ENCODE measurements at regions not wholly inside any gene's neighbourhood (a gene's known extent, or its start where the extent isn't known, plus 50 kb on each side); places are given as distances from the start of the nearest gene placed in this dataset.

- H3K4me1 ChIP-seq (ENCODE audit: control insufficient read depth, low read length) = no peaks in the 10 kb centered on the region
- H3K79me2 ChIP-seq (ENCODE audit: control insufficient read depth, low read length) = no peaks in the 10 kb centered on the region
- no peaks in the 10 kb centered on the region for H3F3A ChIP-seq (ENCODE audit: control insufficient read depth, insufficient read depth)
- no peaks in the 10 kb centered on the region for H4K20me1 ChIP-seq (ENCODE audit: control insufficient read depth, insufficient read depth, low read depth, low read length)
- H3K4me2 ChIP-seq (ENCODE audit: low read length) = no peak overlapping the region
- no peaks in the 10 kb centered on the region for H3K36me3 ChIP-seq (ENCODE audit: control insufficient read depth, low read length)
- H3K9me2 ChIP-seq (replicated peaks; ENCODE audit: control insufficient read depth, low read length) = no peaks in the 10 kb centered on the region
- no peak overlapping the region for H3K27ac ChIP-seq (ENCODE audit: low read depth, low read length)
- H3K4me3 ChIP-seq (ENCODE audit: low read length) = no peak overlapping the region
- no peaks in the 10 kb centered on the region for H3K9me3 ChIP-seq (ENCODE audit: control insufficient read depth, insufficient read depth, low read length)
- H3K27me3 ChIP-seq (ENCODE audit: control insufficient read depth, low read length) = no peaks in the 10 kb centered on the region
- no peak for TF ChIP-seq EZH2phosphoT487 (IDR thresholded peaks at IDR 0.05; ENCODE audit: borderline replicate concordance, low read length)
- TF ChIP-seq CTCF (IDR thresholded peaks at IDR 0.05; ENCODE audit: low read depth, low read length, poor library complexity, severe bottlenecking) = no peak
Measured at GRCh38 chr20:22282696-22283095, 301.7 kb downstream of the FOXA2 start.

- 0 out of 2 replicates have a peak, but pooled peaks cover 4% of the 10 kb centered on the region for H3K9me3 ChIP-seq (ENCODE audit: control insufficient read depth, insufficient read depth, low read length)
- no peaks in the 10 kb centered on the region for H3K4me1 ChIP-seq (ENCODE audit: control insufficient read depth, low read length)
- no peaks in the 10 kb centered on the region for H3K27me3 ChIP-seq (ENCODE audit: control insufficient read depth, low read length)
- H3K9me2 ChIP-seq (replicated peaks; ENCODE audit: control insufficient read depth, low read length) = no peaks in the 10 kb centered on the region
- H3K27ac ChIP-seq (ENCODE audit: low read depth, low read length) = no peak overlapping the region
- no peak for TF ChIP-seq EZH2phosphoT487 (IDR thresholded peaks at IDR 0.05; ENCODE audit: borderline replicate concordance, low read length)
- TF ChIP-seq CTCF (IDR thresholded peaks at IDR 0.05; ENCODE audit: low read depth, low read length, poor library complexity, severe bottlenecking) = no peak
- no peak overlapping the region for H3K4me2 ChIP-seq (ENCODE audit: low read length)
- H3K4me3 ChIP-seq (ENCODE audit: low read length) = no peak overlapping the region
- H3K36me3 ChIP-seq (ENCODE audit: control insufficient read depth, low read length) = no peaks in the 10 kb centered on the region
- H3K79me2 ChIP-seq (ENCODE audit: control insufficient read depth, low read length) = no peaks in the 10 kb centered on the region
- no peaks in the 10 kb centered on the region for H3F3A ChIP-seq (ENCODE audit: control insufficient read depth, insufficient read depth)
- H4K20me1 ChIP-seq (ENCODE audit: control insufficient read depth, insufficient read depth, low read depth, low read length) = no peaks in the 10 kb centered on the region
Measured at GRCh38 chr20:22274330-22274729, 310.0 kb downstream of the FOXA2 start.

GRCh38 chr20:22268675-22269074 lies 315.7 kb downstream of the FOXA2 start:
- Histone ChIP-seq H3K4me3 (ENCODE audit: low read length) (no peak overlapping the region), H3F3A (ENCODE audit: control insufficient read depth, insufficient read depth) (no peaks in the 10 kb centered on the region), H3K9me3 (ENCODE audit: control insufficient read depth, insufficient read depth, low read length) (no peaks in the 10 kb centered on the region), H3K9me2 (replicated peaks; ENCODE audit: control insufficient read depth, low read length) (no peaks in the 10 kb centered on the region), H3K4me1 (ENCODE audit: control insufficient read depth, low read length) (no peaks in the 10 kb centered on the region), H3K27ac (ENCODE audit: low read depth, low read length) (no peak overlapping the region), H3K27me3 (ENCODE audit: control insufficient read depth, low read length) (no peaks in the 10 kb centered on the region), H3K79me2 (ENCODE audit: control insufficient read depth, low read length) (no peaks in the 10 kb centered on the region), H4K20me1 (ENCODE audit: control insufficient read depth, insufficient read depth, low read depth, low read length) (no peaks in the 10 kb centered on the region), H3K4me2 (ENCODE audit: low read length) (no peak overlapping the region), H3K36me3 (ENCODE audit: control insufficient read depth, low read length) (no peaks in the 10 kb centered on the region)
- no peak for TF ChIP-seq EZH2phosphoT487 (IDR thresholded peaks at IDR 0.05; ENCODE audit: borderline replicate concordance, low read length)
- TF ChIP-seq CTCF (IDR thresholded peaks at IDR 0.05; ENCODE audit: low read depth, low read length, poor library complexity, severe bottlenecking) = no peak

- H3K4me2 ChIP-seq (ENCODE audit: low read length) = no peak overlapping the region
- no peaks in the 10 kb centered on the region for H3K9me3 ChIP-seq (ENCODE audit: control insufficient read depth, insufficient read depth, low read length)
- H3K79me2 ChIP-seq (ENCODE audit: control insufficient read depth, low read length) = no peaks in the 10 kb centered on the region
- no peak for TF ChIP-seq EZH2phosphoT487 (IDR thresholded peaks at IDR 0.05; ENCODE audit: borderline replicate concordance, low read length)
- TF ChIP-seq CTCF (IDR thresholded peaks at IDR 0.05; ENCODE audit: low read depth, low read length, poor library complexity, severe bottlenecking) = no peak
- H3K4me3 ChIP-seq (ENCODE audit: low read length) = no peak overlapping the region
- no peak overlapping the region for H3K27ac ChIP-seq (ENCODE audit: low read depth, low read length)
- H4K20me1 ChIP-seq (ENCODE audit: control insufficient read depth, insufficient read depth, low read depth, low read length) = no peaks in the 10 kb centered on the region
- H3K27me3 ChIP-seq (ENCODE audit: control insufficient read depth, low read length) = no peaks in the 10 kb centered on the region
- H3F3A ChIP-seq (ENCODE audit: control insufficient read depth, insufficient read depth) = no peaks in the 10 kb centered on the region
- H3K9me2 ChIP-seq (replicated peaks; ENCODE audit: control insufficient read depth, low read length) = no peaks in the 10 kb centered on the region
- H3K4me1 ChIP-seq (ENCODE audit: control insufficient read depth, low read length) = no peaks in the 10 kb centered on the region
- no peaks in the 10 kb centered on the region for H3K36me3 ChIP-seq (ENCODE audit: control insufficient read depth, low read length)
Measured at GRCh38 chr20:22264917-22265316, 319.5 kb downstream of the FOXA2 start.

Data from DOHH2 (cell line).